Stimulated activated CD4-positive, alpha-beta T cell treated with anti-CD3 and anti-CD28 coated beads, TNF-alpha, amount 100 ng/mL, for 48 hours (primary cell): ENCODE measurements at regions not wholly inside any gene's neighbourhood (a gene's known extent, or its start where the extent isn't known, plus 50 kb on each side); places are given as distances from the start of the nearest gene placed in this dataset.
A peak's percentile ranks its signal among the peaks of the same experiment; 100 is the strongest.

Source experiments
- DNase-seq, 3 donors: peaks; one replicate each; pipeline ENCODE4 v3.0.0-alpha.2; 2020; ENCODE audit warnings: low read depth in 3 of 3

GRCh38 chr2:207236156-207236935 lies 70.6 kb upstream of the KLF7 start:
- no peak for DNase-seq

- peak in 1 of 3 donors; percentile 43 for DNase-seq
Observed at GRCh38 chr2:207238831-207239701, 73.3 kb upstream of the KLF7 start.

GRCh38 chr2:207239754-207240494 lies 74.2 kb upstream of the KLF7 start:
- no peak for DNase-seq

GRCh38 chr2:207240649-207241048 lies 74.9 kb upstream of the KLF7 start:
- DNase-seq: no peak

GRCh38 chr2:207241198-207241597 lies 75.5 kb upstream of the KLF7 start:
- peak in 1 of 3 donors; percentile 68 for DNase-seq

- no peak for DNase-seq
Observed at GRCh38 chr2:207243601-207244000, 77.9 kb upstream of the KLF7 start.

- DNase-seq: no peak
Observed at GRCh38 chr2:207244971-207245925, 79.5 kb upstream of the KLF7 start.

GRCh38 chr2:207248702-207249377 lies 83.1 kb upstream of the KLF7 start:
- no peak for DNase-seq

GRCh38 chr2:207251022-207251421 lies 85.3 kb upstream of the KLF7 start:
- DNase-seq: no peak

- DNase-seq: peak in 1 of 3 donors; percentile 51
Observed at GRCh38 chr2:207251573-207252192, 85.9 kb upstream of the KLF7 start.

GRCh38 chr2:207252416-207252815 lies 86.7 kb upstream of the KLF7 start:
- DNase-seq: no peak

GRCh38 chr2:207252979-207253645 lies 87.4 kb upstream of the KLF7 start:
- DNase-seq: no peak

GRCh38 chr2:207253666-207254345 lies 88.1 kb upstream of the KLF7 start:
- DNase-seq: no peak

GRCh38 chr2:207254591-207255464 lies 89.1 kb upstream of the KLF7 start:
- DNase-seq: no peak

GRCh38 chr2:207255565-207256470 lies 90.1 kb upstream of the KLF7 start:
- no peak for DNase-seq

- DNase-seq: no peak
Observed at GRCh38 chr2:207256476-207257207, 90.9 kb upstream of the KLF7 start.
